ENCODE measurements at regions not wholly inside any gene's neighbourhood (a gene's known extent, or its start where the extent isn't known, plus 50 kb on each side); places are given as distances from the start of the nearest gene placed in this dataset.
"Not testable (repeated sequence)": the region's sequence is repeated elsewhere in the genome, so short reads cannot be mapped to it uniquely, and the experiment has no call there.

GRCh38 chr17:14593956-14594355 lies 293.1 kb downstream of the HS3ST3B1 start:
- no peak for DNase-seq

- no peak for DNase-seq
These were observed 289.8 kb downstream of the HS3ST3B1 start for GRCh38 chr17:14590459-14591250.

- no peak for DNase-seq
These were observed 284.2 kb downstream of the HS3ST3B1 start for GRCh38 chr17:14585099-14585498.

GRCh38 chr17:14582996-14583395 lies 282.1 kb downstream of the HS3ST3B1 start:
- DNase-seq: no peak

- no peak for DNase-seq
These were observed 280.4 kb downstream of the HS3ST3B1 start for GRCh38 chr17:14581186-14581830.

GRCh38 chr17:14580499-14580898 lies 279.6 kb downstream of the HS3ST3B1 start:
- no peak for DNase-seq

GRCh38 chr17:14579716-14580115 lies 278.8 kb downstream of the HS3ST3B1 start:
- no peak for DNase-seq

- no peak for DNase-seq
These were observed 274.6 kb downstream of the HS3ST3B1 start for GRCh38 chr17:14575471-14575953.

- DNase-seq: not testable (repeated sequence)
These were observed 259.4 kb downstream of the HS3ST3B1 start for GRCh38 chr17:14560325-14560724.

GRCh38 chr17:14559264-14560119 lies 258.6 kb downstream of the HS3ST3B1 start:
- DNase-seq: no peak

GRCh38 chr17:14557480-14557879 lies 256.6 kb downstream of the HS3ST3B1 start:
- DNase-seq: no peak

- DNase-seq: no peak
These were observed 253.0 kb downstream of the HS3ST3B1 start for GRCh38 chr17:14553847-14554246.

GRCh38 chr17:14552306-14552705 lies 251.4 kb downstream of the HS3ST3B1 start:
- no peak for DNase-seq

- DNase-seq: no peak
These were observed 246.7 kb downstream of the HS3ST3B1 start for GRCh38 chr17:14547556-14547955.

GRCh38 chr17:14547016-14547415 lies 246.1 kb downstream of the HS3ST3B1 start:
- DNase-seq: no peak

- DNase-seq: no peak
These were observed 244.4 kb downstream of the HS3ST3B1 start for GRCh38 chr17:14545156-14545906.

- DNase-seq: no peak
These were observed 240.8 kb downstream of the HS3ST3B1 start for GRCh38 chr17:14541714-14542113.

GRCh38 chr17:14539801-14540200 lies 238.9 kb downstream of the HS3ST3B1 start:
- no peak for DNase-seq

- not testable (repeated sequence) for DNase-seq
These were observed 231.4 kb downstream of the HS3ST3B1 start for GRCh38 chr17:14532242-14532641.

GRCh38 chr17:14525551-14526455 lies 224.9 kb downstream of the HS3ST3B1 start:
- DNase-seq: no peak

- no peak for DNase-seq
These were observed 222.0 kb downstream of the HS3ST3B1 start for GRCh38 chr17:14522795-14523387.

All from stimulated activated CD4-positive, alpha-beta T cell treated with anti-CD3 and anti-CD28 coated beads, Interleukin-4, amount 100 ng/mL, for 4 hours (primary cell).